Fibroblast of the conjunctiva (primary cell): ENCODE measurements at regions not wholly inside any gene's neighbourhood (a gene's known extent, or its start where the extent isn't known, plus 50 kb on each side); places are given as distances from the start of the nearest gene placed in this dataset.
"Not testable (repeated sequence)": the region's sequence is repeated elsewhere in the genome, so short reads cannot be mapped to it uniquely, and the experiment has no call there.

Experiments
- DNase-seq: peaks from one replicate; pipeline ENCODE4 v3.0.0-alpha.2; 2010; ENCODE audit warnings: low read depth

DNA sequence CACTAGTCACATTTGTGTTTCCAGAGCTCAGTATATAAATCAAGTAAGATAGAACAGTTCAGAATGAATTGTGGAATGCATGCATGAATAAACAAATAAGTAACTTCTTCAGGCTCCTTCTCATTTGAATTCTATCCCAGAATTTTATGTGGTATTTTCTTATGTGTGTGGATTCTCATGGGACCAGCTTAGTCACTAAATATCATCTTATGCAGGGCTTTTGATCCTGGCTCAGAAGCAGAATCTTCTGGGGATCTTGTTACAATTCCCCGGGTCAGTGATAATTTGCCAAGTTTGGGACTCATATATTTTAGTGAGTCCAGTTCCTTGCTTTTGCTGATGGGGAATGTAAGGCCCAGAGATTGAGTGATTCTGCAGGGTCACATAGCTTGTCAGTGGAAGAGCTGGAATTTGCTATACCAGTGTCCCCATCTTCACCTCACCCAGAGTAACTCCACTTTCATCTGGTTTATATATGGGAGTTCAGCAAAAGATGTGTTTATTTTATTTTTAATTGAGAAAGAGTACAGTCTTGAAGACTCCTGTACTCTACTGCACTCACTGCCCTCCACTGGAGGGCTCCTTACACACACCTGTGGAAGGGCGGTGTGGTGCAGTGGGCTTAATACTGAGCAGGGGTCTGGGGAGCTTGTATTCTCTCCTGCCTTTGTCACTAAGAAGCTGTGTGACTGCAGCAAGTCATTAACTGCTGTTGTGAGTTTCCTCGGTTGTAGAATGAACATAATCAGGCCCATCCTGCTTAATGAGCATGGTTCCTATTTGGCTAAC lies 198.2 kb upstream of the CXorf66 start:
- DNase-seq: no peak

DNA sequence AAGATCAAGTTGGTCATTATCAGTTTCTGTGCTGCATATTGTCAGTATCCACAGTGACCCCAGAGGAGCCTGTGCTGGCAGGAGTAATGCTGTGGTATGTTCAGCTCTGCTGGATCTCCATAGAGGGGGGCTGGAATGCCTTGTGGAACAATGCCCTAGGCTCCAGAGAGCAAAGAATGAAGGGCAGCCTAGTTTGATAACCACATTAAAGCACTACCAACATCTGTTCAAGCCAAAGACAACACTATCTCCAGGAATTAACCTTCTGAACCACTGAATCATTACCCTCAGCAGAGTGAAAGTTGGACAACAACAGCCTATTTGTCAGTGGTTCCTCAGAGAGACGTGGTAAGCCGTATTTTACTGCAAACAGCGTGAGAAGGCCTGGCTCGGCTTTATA lies 192.3 kb upstream of the CXorf66 start:
- no peak for DNase-seq

DNA sequence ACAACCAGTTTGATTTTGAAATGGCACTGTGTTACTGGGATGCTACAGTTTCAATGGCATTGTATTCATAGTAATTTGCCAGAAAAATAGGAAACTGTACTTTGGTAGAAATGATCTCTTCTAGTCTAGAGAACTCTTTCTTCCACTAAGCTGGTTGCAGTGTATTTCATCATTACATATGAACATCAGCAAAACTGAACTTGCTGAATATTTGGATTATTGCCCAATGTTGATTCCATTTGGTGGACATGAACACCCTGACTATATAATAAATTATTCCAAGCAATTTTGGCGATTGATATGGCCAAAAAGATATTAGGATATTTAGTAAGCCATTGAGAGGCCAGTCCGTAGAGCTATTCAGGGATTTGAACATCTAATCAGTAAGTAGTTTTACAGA lies 191.8 kb upstream of the CXorf66 start:
- DNase-seq: no peak

DNA sequence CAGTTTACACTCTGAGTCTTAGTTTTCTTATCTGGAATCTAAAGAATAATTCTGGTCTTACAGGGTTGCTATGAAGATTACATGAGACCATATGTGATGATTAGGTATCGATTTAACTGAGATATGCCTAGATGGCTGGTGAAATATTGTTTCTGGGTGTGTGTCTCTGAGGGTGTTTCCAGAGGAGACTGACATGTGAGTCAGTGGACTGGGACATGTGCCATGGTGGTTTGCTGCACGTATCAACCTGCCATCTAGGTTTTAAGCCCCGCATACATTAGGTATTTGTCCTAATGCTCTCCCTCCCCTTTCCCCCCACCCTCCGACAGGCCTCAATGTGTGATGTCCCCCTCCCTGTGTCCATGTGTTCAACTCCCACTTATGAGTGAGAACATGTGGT lies 186.0 kb upstream of the CXorf66 start:
- no peak for DNase-seq

DNA sequence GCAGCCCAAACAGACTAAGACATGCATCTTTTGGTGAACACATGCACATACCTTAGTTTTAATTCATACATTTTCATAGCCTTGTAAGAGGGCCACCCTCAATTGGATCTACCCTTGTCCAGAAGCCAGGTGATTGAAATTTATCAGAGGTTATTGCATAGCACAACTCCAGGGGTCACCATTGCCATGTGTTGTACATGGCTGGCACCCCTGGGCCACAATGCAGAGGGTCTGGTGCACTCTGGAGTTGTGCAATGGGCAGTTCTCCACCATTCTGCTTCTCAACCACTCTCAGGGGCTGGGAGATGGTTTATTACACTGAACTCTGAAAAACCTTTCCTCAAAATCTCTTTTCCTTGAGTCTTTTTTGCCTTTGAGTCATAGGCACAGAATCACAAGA lies 184.4 kb upstream of the CXorf66 start:
- no peak for DNase-seq

DNA sequence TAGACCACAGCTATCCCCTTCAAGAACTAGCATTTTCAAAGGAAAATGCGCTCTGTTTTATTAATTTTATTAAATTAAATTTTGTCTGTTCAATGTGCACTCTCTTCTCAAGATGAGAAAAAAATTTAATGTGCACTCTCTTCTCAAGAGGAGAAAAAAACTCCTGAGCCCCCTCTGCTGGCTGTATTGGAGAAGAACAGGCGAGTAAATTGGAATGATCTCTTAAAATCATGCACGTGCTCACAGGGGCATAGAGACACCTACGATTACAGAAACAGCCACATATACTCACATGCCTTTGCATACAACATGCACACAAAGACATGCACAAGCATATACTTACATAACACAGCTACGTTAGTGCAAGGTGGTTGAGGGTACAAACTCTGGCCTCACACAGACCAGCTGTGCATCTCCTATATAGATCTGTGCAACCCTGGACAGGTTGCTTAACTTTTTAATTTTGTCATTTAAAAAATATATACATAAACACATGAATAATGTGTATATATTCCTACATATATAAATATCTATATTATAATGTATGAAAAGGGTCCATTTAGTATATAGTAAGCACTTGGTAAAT lies 176.2 kb upstream of the CXorf66 start:
- peak; percentile 1 for DNase-seq

DNA sequence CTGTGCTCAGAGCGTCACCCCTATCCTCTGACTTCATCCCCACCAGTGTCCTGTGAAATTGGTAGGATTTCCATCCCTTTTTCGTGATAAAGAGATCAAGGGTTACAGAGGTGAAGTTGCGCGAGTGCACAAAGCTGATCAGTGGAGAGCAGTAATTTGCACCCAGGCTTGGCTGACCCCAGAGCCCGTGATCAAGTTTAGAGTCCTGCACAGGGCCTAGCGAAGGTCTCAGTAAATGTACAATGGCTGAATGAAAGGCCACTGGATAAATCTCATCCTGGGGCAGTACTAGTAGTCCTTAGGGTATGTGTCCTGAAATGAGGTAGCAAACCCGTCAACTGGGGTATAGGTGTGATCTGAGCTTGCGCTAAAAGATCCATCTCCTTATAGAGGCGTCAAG lies 173.2 kb upstream of the CXorf66 start:
- not testable (repeated sequence) for DNase-seq

DNA sequence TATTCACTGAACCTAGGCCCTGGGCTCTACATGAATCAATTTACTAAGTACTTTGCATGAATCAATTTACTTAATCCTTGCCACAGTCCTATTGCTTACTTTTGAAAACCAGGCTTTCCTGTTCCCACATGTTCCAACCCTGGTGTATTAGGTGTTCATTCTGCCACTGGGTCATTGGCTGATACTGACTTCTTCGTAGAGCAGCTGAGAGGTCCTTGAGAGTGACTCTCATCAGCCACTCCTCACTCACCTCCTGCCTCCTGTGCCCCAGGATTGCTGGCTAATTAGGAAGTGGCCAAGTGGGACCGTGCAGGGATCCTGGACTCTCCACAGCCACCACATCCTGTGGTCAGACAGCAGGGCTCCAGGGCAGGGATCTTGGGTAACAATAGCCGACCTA lies 172.7 kb upstream of the CXorf66 start:
- DNase-seq: not testable (repeated sequence)

DNA sequence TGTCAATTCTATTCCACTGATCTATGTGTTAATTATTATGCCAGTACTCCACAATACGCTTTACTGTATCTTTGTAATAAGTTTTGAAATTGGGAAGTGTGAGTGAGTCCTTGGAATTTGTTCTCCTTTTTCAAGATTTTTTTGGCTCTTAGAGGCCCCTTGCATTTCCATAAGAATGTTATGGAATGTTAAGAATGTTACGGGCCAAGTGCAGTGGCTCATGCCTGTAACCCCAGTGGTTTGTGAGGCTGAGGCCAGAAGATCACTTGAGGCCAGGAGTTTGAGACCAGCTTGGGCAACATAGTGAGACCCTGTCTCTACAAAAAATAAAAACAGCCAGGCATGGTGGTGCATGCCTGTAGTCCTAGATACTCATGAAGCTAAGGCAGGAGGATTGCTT lies 167.6 kb upstream of the CXorf66 start:
- DNase-seq: no peak

DNA sequence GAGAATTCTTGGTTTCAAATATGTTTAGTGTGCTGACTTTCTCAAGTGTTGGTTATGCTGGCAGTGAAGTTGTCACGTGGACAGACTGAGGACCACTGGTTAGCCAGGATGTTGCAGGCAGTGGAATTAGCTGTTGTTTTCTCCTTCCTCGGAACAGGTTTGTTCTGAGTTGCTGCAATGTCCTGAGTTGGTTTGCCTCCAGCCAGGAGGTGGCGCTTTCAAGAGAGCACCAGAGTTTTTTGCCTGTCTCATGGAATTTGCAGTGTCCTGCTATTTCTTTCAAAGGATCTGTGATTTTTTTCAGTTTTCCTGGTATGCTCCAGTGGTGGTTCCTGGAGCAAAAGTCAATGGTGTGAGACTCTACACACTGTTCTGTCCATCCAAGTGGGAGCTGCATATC lies 158.1 kb upstream of the CXorf66 start:
- DNase-seq: no peak

DNA sequence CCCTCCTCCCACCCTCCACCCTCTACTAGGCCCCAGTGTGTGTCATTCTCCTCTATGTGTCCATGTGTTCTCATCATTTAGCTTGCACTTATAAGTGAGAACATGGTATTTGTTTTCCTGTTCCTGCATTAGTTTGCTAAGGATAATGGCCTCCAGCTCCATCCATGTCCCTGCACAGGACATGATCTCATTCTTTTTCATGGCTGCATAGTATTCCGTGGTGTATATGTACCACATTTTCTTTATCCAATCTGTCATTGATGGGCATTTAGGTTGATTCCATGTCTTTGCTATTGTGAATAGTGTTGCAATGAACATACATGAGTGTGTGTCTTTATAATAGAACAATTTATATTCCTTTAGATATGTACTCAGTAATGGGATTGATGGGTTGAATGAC lies 148.7 kb upstream of the CXorf66 start:
- DNase-seq: not testable (repeated sequence)

DNA sequence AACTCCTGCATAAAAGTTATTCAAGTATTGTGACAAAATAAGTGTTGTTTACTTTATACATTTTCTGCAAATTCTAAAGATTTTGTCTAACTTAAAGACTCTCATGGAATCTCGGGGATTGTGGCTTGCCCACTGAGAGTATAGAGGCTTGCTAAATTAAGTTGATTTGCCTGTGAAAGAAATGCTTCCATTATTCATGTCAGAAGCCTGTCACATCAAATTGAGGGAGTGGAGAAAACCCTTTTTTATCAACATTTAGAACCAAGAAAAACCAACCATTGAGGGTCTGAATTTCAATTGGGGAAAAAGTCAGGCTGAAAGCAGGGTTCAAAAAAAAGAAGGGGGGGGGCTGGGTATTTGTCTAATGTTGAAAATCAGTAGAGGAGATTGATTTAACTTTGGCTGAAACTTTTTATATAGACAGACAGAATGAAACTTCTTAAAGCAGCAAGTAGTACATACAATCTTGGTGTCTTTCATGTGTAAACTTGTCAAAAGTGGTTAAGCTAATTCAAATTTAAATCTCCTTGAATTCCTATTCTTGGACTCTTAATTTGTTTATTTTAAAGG lies 144.8 kb upstream of the CXorf66 start:
- no peak for DNase-seq

DNA sequence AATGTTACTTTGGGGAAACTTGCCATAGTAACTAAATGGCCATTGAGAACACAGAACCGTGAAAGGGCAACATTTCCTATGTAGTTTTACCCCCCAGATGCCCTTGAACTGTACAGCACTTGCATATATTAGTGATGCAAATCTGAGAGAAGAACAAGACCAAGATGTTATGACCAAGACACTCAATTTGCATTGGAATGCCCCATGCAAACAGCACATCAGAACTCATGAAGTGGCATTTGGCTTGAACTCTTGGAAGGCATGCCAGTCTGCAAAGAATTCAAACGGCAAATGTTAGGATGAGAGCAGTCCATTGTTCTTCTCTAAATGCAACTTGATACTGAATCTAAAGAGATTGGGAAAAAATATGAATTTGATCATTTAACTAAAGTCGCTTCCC lies 139.4 kb upstream of the CXorf66 start:
- DNase-seq: no peak

DNA sequence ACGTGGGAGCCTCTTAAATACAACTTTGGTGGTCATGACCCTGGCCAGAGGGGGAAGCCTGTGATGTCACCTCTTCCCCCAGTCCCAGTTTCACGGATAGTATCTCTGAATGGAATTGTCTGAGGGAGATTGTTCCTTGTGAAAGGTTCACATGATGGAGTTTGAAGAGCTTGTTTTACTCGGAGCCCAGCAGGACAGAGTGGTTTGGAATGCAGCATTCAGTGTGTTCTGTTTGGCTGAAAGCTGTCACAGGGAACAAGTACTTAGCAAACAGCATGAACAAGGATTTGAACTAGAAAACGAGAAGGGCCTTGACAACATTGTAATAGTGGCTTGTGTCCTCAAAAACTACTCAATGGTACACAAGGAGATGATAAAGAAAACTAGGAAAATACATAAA lies 133.9 kb upstream of the CXorf66 start:
- DNase-seq: no peak

DNA sequence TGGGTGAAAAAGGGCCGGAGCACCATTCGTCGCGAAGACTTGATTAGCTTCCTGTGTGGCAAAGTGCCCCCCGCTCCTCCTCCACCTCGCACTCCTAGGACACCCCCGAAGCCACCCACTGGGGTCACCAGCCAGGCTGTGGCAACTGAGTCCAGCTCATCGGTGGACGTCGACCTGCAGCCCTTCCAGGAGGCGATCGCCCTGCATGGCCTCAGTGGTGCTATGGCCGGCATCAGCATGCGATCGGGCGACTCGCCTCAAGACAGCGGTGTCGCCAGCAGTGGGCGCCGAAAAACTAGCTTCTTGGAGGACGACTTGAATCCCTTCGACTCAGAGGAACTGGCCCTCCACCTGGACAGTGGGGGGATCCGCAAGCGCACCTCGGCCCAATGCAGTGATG lies 126.8 kb upstream of the CXorf66 start:
- DNase-seq: no peak

DNA sequence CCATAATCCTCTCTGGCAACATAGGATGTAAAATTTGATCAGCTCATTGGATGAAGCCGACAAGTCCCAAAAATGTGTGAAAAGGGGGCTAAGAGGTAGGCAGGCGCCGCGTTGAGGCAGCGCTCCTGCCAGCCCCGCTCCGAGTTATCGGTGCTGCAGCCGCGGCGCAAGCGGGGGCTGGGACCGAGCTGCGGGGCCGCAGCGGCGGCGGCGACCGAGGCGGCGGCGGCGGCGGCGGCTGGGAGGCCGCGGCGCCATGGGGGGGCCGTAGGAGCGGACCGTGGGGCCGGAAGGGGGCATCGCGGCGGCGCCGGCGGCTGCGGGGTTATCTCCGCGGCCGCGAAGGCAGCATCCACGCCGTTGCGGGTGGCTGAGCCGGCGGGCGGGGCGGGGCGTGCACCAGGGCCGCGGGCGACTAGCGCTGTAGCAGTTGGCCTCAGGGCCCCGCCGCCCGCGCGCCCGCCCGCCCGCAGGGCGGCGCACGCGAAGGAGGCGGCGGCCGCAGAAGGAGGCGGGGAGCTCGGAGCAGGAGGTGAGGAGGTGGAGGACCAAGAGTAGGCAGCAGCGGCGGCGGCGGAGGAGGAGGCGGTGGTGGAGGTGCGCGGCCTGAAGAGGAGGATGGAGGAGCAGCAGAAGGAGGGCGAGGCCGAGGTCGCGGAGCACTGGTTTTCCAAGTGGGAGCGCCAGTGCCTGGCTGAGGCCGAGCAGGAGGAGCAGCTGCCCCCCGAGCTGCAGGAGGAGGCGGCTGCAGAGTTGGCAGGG lies 126.0 kb upstream of the CXorf66 start:
- DNase-seq: no peak

DNA sequence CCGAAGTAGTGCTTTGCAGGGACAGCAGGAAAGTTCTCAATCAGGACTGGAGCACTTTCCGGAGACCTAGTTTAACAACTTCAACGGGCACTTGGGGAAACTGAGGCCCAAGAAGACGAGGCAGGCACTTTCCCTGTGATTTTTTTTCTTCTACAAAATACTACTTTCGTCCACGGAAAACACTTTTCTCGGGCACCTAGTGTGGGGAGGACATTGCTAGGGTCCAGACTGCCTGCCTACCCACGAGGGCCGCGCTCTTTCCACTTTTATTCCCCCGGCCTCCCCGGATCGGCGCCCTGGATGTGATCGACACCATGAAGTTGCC lies 125.4 kb upstream of the CXorf66 start:
- no peak for DNase-seq

DNA sequence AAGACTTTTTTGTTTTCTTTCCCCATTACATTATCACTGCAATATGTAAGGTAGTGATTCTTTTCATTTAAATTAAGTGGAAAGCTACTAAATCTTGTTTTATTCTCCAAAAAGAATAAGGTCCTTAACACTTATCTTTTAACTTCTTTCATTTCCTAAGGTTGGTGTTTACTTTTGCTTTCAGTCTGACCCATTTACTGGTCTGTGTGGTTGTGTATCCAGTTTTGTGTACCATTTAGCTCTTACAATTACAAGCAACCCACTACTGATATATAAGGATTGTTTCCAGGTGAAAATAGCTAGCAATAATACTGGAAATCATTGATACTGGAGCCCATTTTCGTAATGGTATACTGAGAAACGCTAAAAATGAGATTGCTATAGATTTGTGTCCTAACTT lies 123.1 kb upstream of the CXorf66 start:
- no peak for DNase-seq

DNA sequence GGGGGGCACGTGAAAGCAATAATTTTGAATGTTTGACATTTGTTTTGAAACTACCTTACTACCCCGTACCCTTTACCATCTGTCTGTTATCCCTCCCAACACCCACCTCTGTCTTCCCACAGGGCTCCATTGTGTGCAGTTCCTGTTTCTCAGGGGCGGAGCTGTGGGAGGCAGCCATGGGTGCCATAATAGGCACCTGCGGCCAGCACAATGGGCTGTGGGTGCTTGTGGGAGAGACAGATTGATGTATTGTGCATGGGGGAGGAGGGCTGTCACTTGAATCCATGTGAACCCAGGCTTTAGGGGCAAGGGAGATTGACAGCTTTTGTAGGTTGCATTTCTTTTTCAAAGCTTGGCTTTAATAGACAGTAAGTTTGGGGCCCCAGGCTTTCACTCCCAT lies 122.6 kb upstream of the CXorf66 start:
- no peak for DNase-seq

DNA sequence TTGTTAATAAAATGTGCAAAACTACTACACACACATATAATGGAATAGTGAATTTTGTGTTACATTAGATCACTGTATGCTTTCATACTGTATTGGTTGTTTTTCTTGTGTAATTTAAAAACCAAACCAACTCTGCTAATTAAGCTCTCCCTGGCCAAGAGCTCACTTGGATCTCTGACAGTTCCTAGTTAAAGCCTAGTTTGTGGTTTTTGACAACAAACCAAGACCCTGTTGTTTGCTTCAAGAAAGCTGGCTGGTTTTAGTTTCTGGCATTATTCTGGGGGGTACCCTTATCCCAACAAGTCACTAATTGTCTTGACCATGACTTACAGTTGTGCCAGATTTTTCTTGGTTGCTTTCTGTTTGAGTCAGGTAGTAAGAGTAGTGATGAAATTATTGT lies 121.4 kb upstream of the CXorf66 start:
- DNase-seq: no peak

DNA sequence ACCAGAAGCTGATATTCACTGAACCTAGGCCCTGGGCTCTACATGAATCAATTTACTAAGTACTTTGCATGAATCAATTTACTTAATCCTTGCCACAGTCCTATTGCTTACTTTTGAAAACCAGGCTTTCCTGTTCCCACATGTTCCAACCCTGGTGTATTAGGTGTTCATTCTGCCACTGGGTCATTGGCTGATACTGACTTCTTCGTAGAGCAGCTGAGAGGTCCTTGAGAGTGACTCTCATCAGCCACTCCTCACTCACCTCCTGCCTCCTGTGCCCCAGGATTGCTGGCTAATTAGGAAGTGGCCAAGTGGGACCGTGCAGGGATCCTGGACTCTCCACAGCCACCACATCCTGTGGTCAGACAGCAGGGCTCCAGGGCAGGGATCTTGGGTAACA lies 109.5 kb upstream of the CXorf66 start:
- not testable (repeated sequence) for DNase-seq

DNA sequence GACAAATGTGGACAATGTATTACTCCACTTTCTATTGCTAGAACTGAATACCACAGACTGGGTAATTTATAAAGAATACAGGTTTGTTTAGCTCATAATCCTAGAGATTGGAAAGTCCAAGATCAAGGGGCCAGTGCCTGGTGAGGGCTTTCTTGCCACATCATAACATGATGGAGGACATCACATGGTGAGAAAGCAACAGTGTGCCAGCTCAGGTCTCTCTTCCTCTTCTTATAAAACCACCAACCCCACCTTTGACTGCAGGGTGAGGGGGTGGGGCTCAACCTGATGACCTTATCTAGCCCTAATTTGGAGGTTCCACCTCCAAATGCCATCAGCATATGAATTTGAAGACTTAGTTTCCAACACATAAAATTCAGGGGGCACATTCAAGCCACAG lies 105.7 kb upstream of the CXorf66 start:
- no peak for DNase-seq
